CD4-positive, alpha-beta memory T cell (primary cell): ENCODE measurements at regions not wholly inside any gene's neighbourhood (a gene's known extent, or its start where the extent isn't known, plus 50 kb on each side); places are given as distances from the start of the nearest gene placed in this dataset.

Experiments used
- CTCF ChIA-PET: fragments of 350-600 bp; sonication (Branson Sonifier 250); formaldehyde crosslinking; loops from one replicate; lab custom pipeline; 2021; ENCODE audit warnings: inconsistent platforms; ENCODE audit not compliant: partially characterized antibody; lab: Charles Lee
- POLR2A ChIA-PET: fragments of 350-600 bp; sonication (Branson Sonifier 250); formaldehyde crosslinking; loops from one replicate; lab custom pipeline; 2021; ENCODE audit not compliant: partially characterized antibody; lab: Charles Lee
- DNase-seq, 5 donors: peaks; one replicate each; pipeline versions ENCODE4 v3.0.0 to v3.0.0-alpha.2; 2020 to 2022; ENCODE audit warnings: mixed read lengths in 1 of 5
- H3K27ac ChIP-seq: one replicate; pipeline ENCODE4 v1.7.0; 2013; ENCODE audit warnings: low read depth, low read length
- H3K27me3 ChIP-seq: 2 replicates; pipeline ENCODE4 v1.7.0; 2013; ENCODE audit warnings: mild to moderate bottlenecking, low read length, moderate library complexity; ENCODE audit not compliant: insufficient read depth
- H3K36me3 ChIP-seq: 2 replicates; pipeline ENCODE4 v1.7.0; 2013; ENCODE audit warnings: mild to moderate bottlenecking, low read length, moderate library complexity; ENCODE audit not compliant: insufficient read depth
- H3K4me1 ChIP-seq: 2 replicates; pipeline ENCODE4 v1.7.0; 2013; ENCODE audit warnings: mild to moderate bottlenecking, low read length, moderate library complexity; ENCODE audit not compliant: insufficient read depth
- H3K4me3 ChIP-seq, 2 donors: one replicate each; pipeline ENCODE4 v1.7.0; 2013; ENCODE audit warnings: low read length in 2 of 2, mild to moderate bottlenecking in 1 of 2
- H3K9me3 ChIP-seq, 2 donors: one replicate each; pipeline ENCODE4 v1.7.0; 2013; ENCODE audit warnings: low read length in 2 of 2, control low read depth in 1 of 2; ENCODE audit not compliant: control insufficient read depth in 1 of 2
- H3K27ac Mint-ChIP-seq, 7 donors: one replicate each; pipeline ENCODE4 v1.8.0; 2020 to 2021; ENCODE audit warnings: mixed read lengths in 7 of 7, mild to moderate bottlenecking in 6 of 7, inconsistent platforms in 3 of 7, moderate library complexity in 3 of 7
- H3K27me3 Mint-ChIP-seq, 2 donors: one replicate each; pipeline ENCODE4 v1.8.0; 2020 to 2021; ENCODE audit warnings: mixed read lengths in 2 of 2
- H3K36me3 Mint-ChIP-seq, 2 donors: one replicate each; pipeline ENCODE4 v1.8.0; 2020 to 2021; ENCODE audit warnings: mixed read lengths in 2 of 2, inconsistent platforms in 1 of 2, mild to moderate bottlenecking in 1 of 2
- H3K4me1 Mint-ChIP-seq, 4 donors: one replicate each; pipeline ENCODE4 v1.8.0; 2020 to 2021; ENCODE audit warnings: mixed read lengths in 4 of 4, mild to moderate bottlenecking in 1 of 4
- H3K4me3 Mint-ChIP-seq, 8 donors: one replicate each; pipeline ENCODE4 v1.8.0; 2020 to 2021; ENCODE audit warnings: mixed read lengths in 8 of 8, mild to moderate bottlenecking in 7 of 8, moderate library complexity in 6 of 8, inconsistent platforms in 3 of 8
- H3K9me3 Mint-ChIP-seq, 8 donors: one replicate each; pipeline ENCODE4 v1.8.0; 2020 to 2021; ENCODE audit warnings: mixed read lengths in 8 of 8, mild to moderate bottlenecking in 5 of 8, inconsistent platforms in 3 of 8, moderate library complexity in 1 of 8
- intact Hi-C: fragments of 100-400 bp; cut with micrococcal nuclease; formaldehyde crosslinking; loops from one replicate; pipeline ENCODE4 v1.15.1; 2023

DNA sequence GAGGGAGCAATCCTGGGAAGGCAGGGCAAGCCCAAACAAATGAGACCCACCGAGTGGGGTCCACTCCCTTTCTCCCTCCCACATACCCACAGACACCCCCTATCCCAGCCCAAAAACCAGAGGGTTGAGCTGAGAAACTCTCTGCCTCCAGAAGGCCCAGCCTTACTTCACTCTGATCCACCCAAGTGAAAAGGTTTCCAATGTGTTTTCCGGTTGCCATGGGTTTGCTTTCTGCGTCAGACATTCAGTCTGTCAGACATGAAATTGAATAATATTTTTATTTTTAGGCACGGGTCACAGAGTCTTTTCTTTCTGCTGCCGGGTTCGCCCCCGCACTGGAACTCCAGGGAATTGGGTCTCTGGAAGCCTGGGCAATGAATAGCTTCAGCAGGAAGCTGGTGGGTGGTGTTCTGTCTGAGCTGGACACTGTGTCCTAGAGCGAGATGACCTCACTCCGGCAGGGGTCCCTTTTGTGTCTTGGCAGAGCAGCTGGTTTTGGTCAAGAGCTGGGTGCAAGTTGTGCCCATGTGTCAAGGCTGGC, 69.8 kb upstream of the CLMN start:
- Mint-ChIP-seq H3K9me3 (peaks cover 0 to 21% (median 8%) of the 10 kb centered on the region in 8 donors), H3K4me3 (no peak overlapping the region), H3K4me1 (no peaks in the 10 kb centered on the region), H3K27ac (no peak overlapping the region), H3K36me3 (peaks cover 0 to 9% of the 10 kb centered on the region in 2 donors), H3K27me3 (peaks cover 9 to 14% of the 10 kb centered on the region in 2 donors)
- no peak for DNase-seq
- Histone ChIP-seq H3K4me3 (no peak overlapping the region), H3K27me3 (no peaks in the 10 kb centered on the region), H3K27ac (no peak overlapping the region), H3K36me3 (no peaks in the 10 kb centered on the region), H3K4me1 (no peaks in the 10 kb centered on the region), H3K9me3 (no peaks in the 10 kb centered on the region)
- intact Hi-C loops, result no loop called here
- CTCF ChIA-PET, result no interaction called here
- POLR2A ChIA-PET, result no interaction called here

DNA sequence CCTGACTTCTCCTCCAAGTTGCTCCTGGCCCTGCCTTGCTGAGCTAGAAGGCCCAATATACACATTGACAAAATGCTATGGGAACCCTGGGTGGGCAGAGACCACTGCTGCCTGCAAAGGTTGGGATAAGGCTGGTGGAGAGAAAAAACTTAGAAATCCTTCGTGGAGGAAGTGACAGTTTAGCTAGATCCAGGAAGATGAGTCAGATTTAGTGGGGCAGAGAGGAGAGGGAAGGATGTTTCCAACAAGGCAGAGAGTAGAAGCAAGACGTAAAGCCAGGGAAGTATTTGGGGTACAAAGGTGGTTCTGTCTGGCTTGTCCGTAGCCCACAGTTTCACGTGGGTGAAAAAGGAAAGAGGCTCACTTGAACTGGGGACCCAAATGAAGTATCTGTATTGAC, 69.0 kb upstream of the CLMN start:
- no peaks in the 10 kb centered on the region for H3K4me1 ChIP-seq

DNA sequence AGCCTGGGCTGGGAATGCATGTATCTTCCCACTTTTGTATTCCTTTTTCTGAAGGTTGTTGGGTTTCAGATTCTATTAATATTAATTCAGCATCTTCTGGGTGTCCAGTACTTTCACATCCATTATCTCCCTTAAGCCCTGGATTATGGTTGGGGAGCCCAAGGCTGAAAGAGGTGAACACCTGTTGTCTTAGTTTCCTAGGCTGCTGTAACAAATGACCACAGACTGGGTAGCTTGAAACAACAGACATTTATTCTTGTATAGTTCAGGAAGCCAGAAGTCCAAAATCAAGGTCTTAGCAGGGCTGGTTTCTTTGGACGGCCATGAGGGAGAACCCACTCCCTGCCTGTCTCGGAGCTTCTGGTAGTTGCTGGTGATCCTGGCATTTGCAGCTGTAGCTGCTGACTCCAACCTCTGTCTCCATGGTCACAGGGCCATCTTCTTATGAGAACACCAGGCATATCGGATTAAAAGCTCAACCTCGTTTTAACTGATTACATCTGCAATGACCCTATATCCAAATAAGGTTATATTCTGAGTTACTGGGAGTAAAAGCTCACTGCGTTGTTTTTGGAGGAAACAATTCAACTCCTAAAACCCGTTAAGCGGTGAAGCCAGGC, 68.2 kb upstream of the CLMN start:
- Mint-ChIP-seq H3K4me3 (no peak overlapping the region), H3K27me3 (peaks cover 7 to 14% of the 10 kb centered on the region in 2 donors), H3K36me3 (peaks cover 0 to 3% of the 10 kb centered on the region in 2 donors), H3K4me1 (no peaks in the 10 kb centered on the region), H3K27ac (no peak overlapping the region), H3K9me3 (peaks cover 0 to 16% (median 8%) of the 10 kb centered on the region in 8 donors)
- ChIA-PET CTCF (no interaction called here), POLR2A (no interaction called here)
- H3K36me3 ChIP-seq, result no peaks in the 10 kb centered on the region
- no peak overlapping the region for H3K27ac ChIP-seq
- DNase-seq, result no peak
- H3K27me3 ChIP-seq, result no peaks in the 10 kb centered on the region
- no peaks in the 10 kb centered on the region for H3K9me3 ChIP-seq
- no peak overlapping the region for H3K4me3 ChIP-seq
- intact Hi-C loops, result no loop called here
- H3K4me1 ChIP-seq, result no peaks in the 10 kb centered on the region

More for the DNA sequence above, 69.0 kb upstream of the CLMN start:
- H3K27me3 ChIP-seq, result no peaks in the 10 kb centered on the region
- no peak overlapping the region for H3K4me3 ChIP-seq
- no peak overlapping the region for H3K27ac ChIP-seq
- no peaks in the 10 kb centered on the region for H3K4me1 Mint-ChIP-seq
- H3K9me3 Mint-ChIP-seq, result peaks cover 0 to 16% (median 8%) of the 10 kb centered on the region in 8 donors
- H3K27me3 Mint-ChIP-seq, result peaks cover 7 to 14% of the 10 kb centered on the region in 2 donors
- intact Hi-C loops, result no loop called here
- peaks cover 0 to 3% of the 10 kb centered on the region in 2 donors for H3K36me3 Mint-ChIP-seq
- no peak overlapping the region for H3K4me3 Mint-ChIP-seq
- H3K9me3 ChIP-seq, result no peaks in the 10 kb centered on the region
- no peak for DNase-seq
- H3K27ac Mint-ChIP-seq, result no peak overlapping the region
- CTCF ChIA-PET, result no interaction called here
- POLR2A ChIA-PET, result no interaction called here
- H3K36me3 ChIP-seq, result no peaks in the 10 kb centered on the region

DNA sequence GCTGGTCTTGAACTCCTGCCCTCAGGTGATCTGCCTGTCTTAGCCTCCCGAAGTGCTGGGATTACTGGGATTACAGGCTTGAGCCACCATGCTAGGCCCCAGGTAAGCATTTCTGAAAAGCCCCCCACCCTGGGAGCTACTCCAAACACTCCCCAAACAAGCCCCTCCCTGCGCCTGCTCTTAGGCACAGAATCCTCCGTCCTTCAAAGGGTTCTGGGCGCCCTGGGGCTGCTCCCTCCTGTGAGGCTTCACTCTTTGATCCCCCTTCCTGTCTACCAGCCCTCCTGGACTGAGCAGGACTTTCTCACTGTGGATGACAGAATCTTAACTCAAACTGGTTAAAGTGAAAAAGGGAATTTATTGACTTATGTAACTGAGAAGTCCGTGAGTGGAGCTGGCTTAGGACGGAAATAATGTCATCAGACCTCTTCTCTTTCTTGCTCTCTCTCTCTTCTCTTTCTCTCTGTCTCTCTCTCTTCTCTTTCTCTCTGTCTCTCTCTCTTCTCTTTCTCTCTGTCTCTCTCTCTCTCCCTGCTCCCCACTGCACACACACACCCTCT, 66.9 kb upstream of the CLMN start:
- Mint-ChIP-seq H3K27me3 (peaks cover 8 to 14% of the 10 kb centered on the region in 2 donors), H3K36me3 (peaks cover 0 to 3% of the 10 kb centered on the region in 2 donors), H3K4me3 (no peak overlapping the region), H3K4me1 (no peaks in the 10 kb centered on the region), H3K27ac (no peak overlapping the region), H3K9me3 (peaks cover 0 to 16% (median 8%) of the 10 kb centered on the region in 8 donors)
- H3K27ac ChIP-seq, result no peak overlapping the region
- H3K9me3 ChIP-seq, result no peaks in the 10 kb centered on the region
- no peaks in the 10 kb centered on the region for H3K27me3 ChIP-seq
- H3K4me3 ChIP-seq, result no peak overlapping the region
- intact Hi-C loops, result no loop called here
- no peaks in the 10 kb centered on the region for H3K4me1 ChIP-seq
- CTCF ChIA-PET, result no interaction called here
- POLR2A ChIA-PET, result no interaction called here
- no peaks in the 10 kb centered on the region for H3K36me3 ChIP-seq
- DNase-seq, result no peak

DNA sequence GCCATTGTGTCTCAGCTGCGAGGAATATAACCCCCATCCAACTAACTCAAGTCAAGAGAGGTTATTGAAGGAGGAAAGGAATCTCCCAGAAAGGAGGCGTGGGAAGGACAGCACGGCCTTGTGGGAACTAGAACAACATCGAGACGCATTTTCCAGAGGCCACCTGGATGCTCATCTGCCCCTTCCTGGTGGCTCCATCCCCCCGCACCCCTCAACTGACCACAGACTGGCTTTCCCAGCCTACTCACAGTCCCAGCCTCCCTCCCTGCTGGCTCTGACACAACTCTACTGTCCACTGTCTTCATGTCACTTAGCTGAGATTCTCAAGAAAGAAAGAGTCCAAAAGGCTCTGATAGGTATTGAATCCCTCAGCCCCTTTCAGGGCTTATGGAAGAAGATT, 66.0 kb upstream of the CLMN start:
- no peak overlapping the region for H3K27ac ChIP-seq
- Mint-ChIP-seq H3K36me3 (no peaks in the 10 kb centered on the region), H3K4me3 (no peak overlapping the region), H3K27ac (no peak overlapping the region), H3K27me3 (peaks cover 6 to 14% of the 10 kb centered on the region in 2 donors), H3K9me3 (peaks cover 0 to 12% (median 6%) of the 10 kb centered on the region in 8 donors), H3K4me1 (no peaks in the 10 kb centered on the region)
- no peaks in the 10 kb centered on the region for H3K9me3 ChIP-seq
- H3K36me3 ChIP-seq, result no peaks in the 10 kb centered on the region
- no peak for DNase-seq
- no peak overlapping the region for H3K4me3 ChIP-seq
- no peaks in the 10 kb centered on the region for H3K4me1 ChIP-seq
- no peaks in the 10 kb centered on the region for H3K27me3 ChIP-seq
- POLR2A ChIA-PET, result no interaction called here
- intact Hi-C loops, result no loop called here
- CTCF ChIA-PET, result no interaction called here

DNA sequence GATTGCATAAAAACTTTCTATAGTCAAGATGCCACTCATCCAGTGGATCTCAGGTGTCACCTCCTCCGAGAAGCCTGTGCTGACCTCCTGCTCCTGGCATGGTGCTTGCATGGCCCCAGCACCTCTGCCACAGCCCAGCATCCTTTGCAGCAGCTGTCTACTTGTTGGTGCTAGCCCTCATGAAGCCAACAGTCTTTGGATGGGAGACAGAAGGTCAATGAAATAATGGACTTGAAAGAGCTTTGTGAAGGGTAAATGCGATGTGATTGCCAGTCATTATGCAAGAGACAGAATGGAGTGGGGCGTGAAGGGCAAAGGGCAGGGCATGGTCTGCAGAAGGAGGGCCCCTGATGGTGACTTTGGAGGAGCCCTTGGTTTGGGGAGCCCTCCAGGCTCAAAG, 63.0 kb upstream of the CLMN start:
- H3K4me3 ChIP-seq, result no peak overlapping the region
- no peak overlapping the region for H3K27ac Mint-ChIP-seq
- H3K4me1 Mint-ChIP-seq, result no peaks in the 10 kb centered on the region
- H3K27me3 Mint-ChIP-seq, result peaks cover 10 to 16% of the 10 kb centered on the region in 2 donors
- H3K9me3 ChIP-seq, result peaks cover 0 to 3% of the 10 kb centered on the region in 2 donors
- no peaks in the 10 kb centered on the region for H3K4me1 ChIP-seq
- H3K27me3 ChIP-seq, result no peaks in the 10 kb centered on the region
- intact Hi-C loops, result no loop called here
- CTCF ChIA-PET, result no interaction called here
- peaks cover 0 to 4% of the 10 kb centered on the region in 2 donors for H3K36me3 Mint-ChIP-seq
- H3K27ac ChIP-seq, result no peak overlapping the region
- no peak overlapping the region for H3K4me3 Mint-ChIP-seq
- H3K36me3 ChIP-seq, result no peaks in the 10 kb centered on the region
- no peak for DNase-seq
- POLR2A ChIA-PET, result no interaction called here
- H3K9me3 Mint-ChIP-seq, result peaks cover 3 to 25% (median 15%) of the 10 kb centered on the region in 8 donors

DNA sequence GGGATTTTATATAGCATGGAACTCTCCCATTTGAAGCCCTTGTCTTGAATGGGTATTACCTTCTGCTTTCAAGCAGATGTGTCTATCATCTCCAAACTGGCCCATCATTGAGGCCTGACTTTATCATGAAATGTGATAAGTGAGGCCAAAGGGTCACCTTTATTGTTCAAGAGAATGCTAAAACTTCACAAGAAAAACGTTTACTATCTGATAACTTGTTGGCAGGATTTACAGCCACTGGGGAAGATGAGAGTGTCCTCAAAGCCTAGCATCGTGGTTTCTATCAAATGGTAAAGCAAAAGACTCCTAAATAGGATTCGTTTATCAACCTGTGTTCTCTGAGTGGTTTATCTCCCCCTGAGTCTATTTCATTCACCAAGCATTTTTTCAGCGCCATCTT, 62.0 kb upstream of the CLMN start:
- DNase-seq, result no peak
- no peaks in the 10 kb centered on the region for H3K27me3 ChIP-seq
- H3K4me3 ChIP-seq, result no peak overlapping the region
- peaks cover 0 to 4% of the 10 kb centered on the region in 2 donors for H3K36me3 Mint-ChIP-seq
- H3K27ac ChIP-seq, result no peak overlapping the region
- CTCF ChIA-PET, result no interaction called here
- peaks cover 0 to 3% of the 10 kb centered on the region in 2 donors for H3K9me3 ChIP-seq
- H3K9me3 Mint-ChIP-seq, result peaks cover 3 to 25% (median 15%) of the 10 kb centered on the region in 8 donors
- H3K36me3 ChIP-seq, result no peaks in the 10 kb centered on the region
- H3K27ac Mint-ChIP-seq, result no peak overlapping the region
- no peaks in the 10 kb centered on the region for H3K4me1 Mint-ChIP-seq
- intact Hi-C loops, result no loop called here
- H3K4me1 ChIP-seq, result no peaks in the 10 kb centered on the region
- H3K27me3 Mint-ChIP-seq, result peaks cover 10 to 12% of the 10 kb centered on the region in 2 donors
- no peak overlapping the region for H3K4me3 Mint-ChIP-seq
- POLR2A ChIA-PET, result no interaction called here
